Progenitor cell of endocrine pancreas (in vitro differentiated cells): ENCODE measurements at regions not wholly inside any gene's neighbourhood (a gene's known extent, or its start where the extent isn't known, plus 50 kb on each side); places are given as distances from the start of the nearest gene placed in this dataset.

Experiments used
- DNase-seq: peaks from one replicate; pipeline ENCODE4 v3.0.0; 2021; ENCODE audit warnings: low spot score; ENCODE audit not compliant: unreplicated experiment
- H3K27ac Mint-ChIP-seq: 2 replicates; pipeline ENCODE4 v1.8.0; 2021; ENCODE audit warnings: mild to moderate bottlenecking, moderate library complexity, mixed read lengths
- H3K27me3 Mint-ChIP-seq: 2 replicates; pipeline ENCODE4 v1.8.0; 2021; ENCODE audit warnings: mixed read lengths
- H3K36me3 Mint-ChIP-seq: 2 replicates; pipeline ENCODE4 v1.8.0; 2022; ENCODE audit warnings: mixed read lengths; ENCODE audit not compliant: insufficient read depth
- H3K4me1 Mint-ChIP-seq: 2 replicates; pipeline ENCODE4 v1.8.0; 2021; ENCODE audit warnings: low read depth, mixed read lengths
- H3K4me3 Mint-ChIP-seq: 2 replicates; pipeline ENCODE4 v1.8.0; 2021; ENCODE audit warnings: low read depth, mild to moderate bottlenecking, moderate library complexity, mixed read lengths
- H3K9me3 Mint-ChIP-seq: 2 replicates; pipeline ENCODE4 v1.8.0; 2021; ENCODE audit warnings: low read depth, mixed read lengths
- TF ChIP-seq, protein P1 (sequence below): fragments of 200-600 bp; sonication (generic); IDR thresholded peaks from one replicate; pipeline ENCODE4 v1.5.0; 2021; ENCODE audit warnings: antibody characterized with exemption, mild to moderate bottlenecking; ENCODE audit not compliant: unreplicated experiment

DNA sequence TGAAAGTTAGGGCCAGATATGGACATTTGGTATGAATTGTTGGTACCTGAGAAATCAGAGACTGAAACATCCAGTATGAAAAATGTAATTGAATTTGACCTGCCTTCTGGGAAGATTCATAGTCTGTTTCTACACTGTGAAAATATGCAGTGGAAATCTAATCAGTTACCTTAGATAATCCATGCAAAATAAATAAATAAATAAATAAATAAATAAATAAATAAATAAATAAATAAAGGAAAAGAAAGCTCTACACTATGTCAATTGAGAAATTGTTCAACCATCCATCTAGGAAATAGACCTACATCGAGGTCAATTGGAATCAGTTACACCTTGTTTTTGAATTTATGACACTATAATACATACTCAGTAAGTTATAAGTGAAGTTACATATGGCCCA is 252.3 kb downstream of the VGLL3 start:
- peaks cover 1% of the 10 kb centered on the region for H3K4me1 Mint-ChIP-seq
- H3K36me3 Mint-ChIP-seq, result no peaks in the 10 kb centered on the region
- no peak overlapping the region for H3K4me3 Mint-ChIP-seq
- H3K27ac Mint-ChIP-seq, result no peak overlapping the region
- no peaks in the 10 kb centered on the region for H3K9me3 Mint-ChIP-seq
- TF ChIP-seq, protein P1, sequence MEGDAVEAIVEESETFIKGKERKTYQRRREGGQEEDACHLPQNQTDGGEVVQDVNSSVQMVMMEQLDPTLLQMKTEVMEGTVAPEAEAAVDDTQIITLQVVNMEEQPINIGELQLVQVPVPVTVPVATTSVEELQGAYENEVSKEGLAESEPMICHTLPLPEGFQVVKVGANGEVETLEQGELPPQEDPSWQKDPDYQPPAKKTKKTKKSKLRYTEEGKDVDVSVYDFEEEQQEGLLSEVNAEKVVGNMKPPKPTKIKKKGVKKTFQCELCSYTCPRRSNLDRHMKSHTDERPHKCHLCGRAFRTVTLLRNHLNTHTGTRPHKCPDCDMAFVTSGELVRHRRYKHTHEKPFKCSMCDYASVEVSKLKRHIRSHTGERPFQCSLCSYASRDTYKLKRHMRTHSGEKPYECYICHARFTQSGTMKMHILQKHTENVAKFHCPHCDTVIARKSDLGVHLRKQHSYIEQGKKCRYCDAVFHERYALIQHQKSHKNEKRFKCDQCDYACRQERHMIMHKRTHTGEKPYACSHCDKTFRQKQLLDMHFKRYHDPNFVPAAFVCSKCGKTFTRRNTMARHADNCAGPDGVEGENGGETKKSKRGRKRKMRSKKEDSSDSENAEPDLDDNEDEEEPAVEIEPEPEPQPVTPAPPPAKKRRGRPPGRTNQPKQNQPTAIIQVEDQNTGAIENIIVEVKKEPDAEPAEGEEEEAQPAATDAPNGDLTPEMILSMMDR, result no peak
- DNase-seq, result no peak
- H3K27me3 Mint-ChIP-seq, result no peaks in the 10 kb centered on the region

DNA sequence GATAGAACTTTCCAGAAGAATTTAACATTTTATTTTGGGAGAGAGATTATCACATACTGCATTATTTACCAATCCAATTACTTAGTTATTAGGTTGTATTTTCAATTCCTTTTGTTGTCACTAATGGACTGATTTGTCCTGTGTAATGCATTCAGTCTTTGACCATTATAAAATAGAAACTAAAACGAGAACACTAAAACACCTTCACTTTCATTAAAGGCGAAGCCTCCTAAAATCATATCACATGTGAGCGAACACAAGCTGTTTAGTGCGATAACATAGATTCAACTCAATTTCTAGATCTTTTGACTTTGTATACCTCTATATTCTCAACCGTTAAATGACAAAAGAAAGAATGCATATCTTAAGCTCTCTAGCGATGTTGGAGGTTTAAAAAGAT is 253.4 kb downstream of the VGLL3 start:
- Mint-ChIP-seq H3K27me3 (no peaks in the 10 kb centered on the region), H3K27ac (no peak overlapping the region), H3K9me3 (no peaks in the 10 kb centered on the region), H3K4me3 (no peak overlapping the region), H3K4me1 (peaks cover 1% of the 10 kb centered on the region), H3K36me3 (no peaks in the 10 kb centered on the region)
- TF ChIP-seq, protein P1, result no peak
- DNase-seq, result no peak

DNA sequence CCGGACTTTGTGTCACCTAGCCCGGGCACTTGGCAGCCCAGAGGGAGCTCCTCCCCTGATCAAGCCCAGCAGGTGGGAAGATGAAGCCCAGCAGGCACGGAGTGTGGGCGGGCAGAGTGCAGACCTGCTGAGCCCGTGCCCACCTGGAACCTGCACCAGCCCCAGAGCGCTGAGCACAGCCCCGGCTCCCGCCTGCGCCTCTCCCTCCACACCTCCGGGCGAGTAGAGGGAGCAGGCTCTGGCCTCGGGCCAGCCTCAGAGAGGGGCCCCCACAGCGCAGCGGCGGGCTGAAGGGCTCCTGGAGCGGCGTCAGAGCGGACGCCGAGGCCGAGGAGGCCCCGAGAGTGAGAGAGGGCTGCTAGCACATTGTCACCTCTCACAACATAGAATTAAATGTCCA is 257.7 kb downstream of the VGLL3 start:
- no peak for DNase-seq
- TF ChIP-seq, protein P1, result no peak
- H3K27me3 Mint-ChIP-seq, result no peaks in the 10 kb centered on the region
- no peak overlapping the region for H3K27ac Mint-ChIP-seq
- H3K36me3 Mint-ChIP-seq, result no peaks in the 10 kb centered on the region
- H3K4me3 Mint-ChIP-seq, result no peak overlapping the region
- no peaks in the 10 kb centered on the region for H3K9me3 Mint-ChIP-seq
- H3K4me1 Mint-ChIP-seq, result peaks cover 1% of the 10 kb centered on the region

DNA sequence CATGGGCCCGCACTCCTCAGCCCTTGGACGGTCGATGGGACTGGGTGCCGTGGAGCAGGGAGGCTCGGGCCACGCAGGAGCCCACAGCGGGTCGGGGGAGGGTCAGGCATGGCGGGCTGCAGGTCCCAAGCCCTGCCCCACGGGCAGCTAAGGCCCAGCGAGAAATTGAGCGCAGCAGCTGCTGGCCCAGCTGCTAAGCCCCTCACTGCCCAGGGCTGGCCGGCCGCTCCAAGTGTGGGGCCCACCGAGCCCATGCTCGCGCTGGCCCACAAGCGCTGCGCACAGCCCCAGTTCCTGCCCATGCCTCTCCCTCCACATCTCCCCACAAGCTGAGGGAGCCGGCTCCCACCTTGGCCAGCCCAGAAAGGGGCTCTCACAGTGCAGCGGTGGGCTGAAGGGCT is 259.4 kb downstream of the VGLL3 start:
- Mint-ChIP-seq H3K9me3 (no peaks in the 10 kb centered on the region), H3K27ac (no peak overlapping the region), H3K27me3 (no peaks in the 10 kb centered on the region), H3K36me3 (no peaks in the 10 kb centered on the region), H3K4me1 (peaks cover 1% of the 10 kb centered on the region), H3K4me3 (no peak overlapping the region)
- DNase-seq, result no peak
- TF ChIP-seq, protein P1, result no peak

DNA sequence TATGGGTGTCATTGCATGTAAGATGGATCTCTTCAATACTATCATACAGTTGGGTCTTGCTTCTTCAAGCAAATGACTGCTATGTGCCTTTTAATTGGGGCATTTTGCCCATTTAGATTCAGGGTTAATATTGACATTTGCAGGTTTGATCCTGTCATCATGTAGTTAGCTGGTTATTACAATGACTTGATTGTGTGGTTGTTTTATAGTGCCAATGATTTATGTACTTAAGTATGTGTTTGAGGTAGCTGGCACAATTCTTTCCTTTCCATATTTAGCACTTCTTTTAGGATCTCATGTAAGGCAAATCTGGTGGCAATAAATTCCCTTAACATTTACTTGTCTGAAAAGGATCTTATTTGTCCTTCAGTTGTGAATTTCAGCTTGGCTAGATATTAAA is 267.5 kb downstream of the VGLL3 start:
- Mint-ChIP-seq H3K4me1 (no peaks in the 10 kb centered on the region), H3K36me3 (no peaks in the 10 kb centered on the region), H3K27ac (no peak overlapping the region), H3K4me3 (no peak overlapping the region), H3K9me3 (no peaks in the 10 kb centered on the region), H3K27me3 (no peaks in the 10 kb centered on the region)
- no peak for DNase-seq
- TF ChIP-seq, protein P1, result no peak
